ENCODE measurements at regions not wholly inside any gene's neighbourhood (a gene's known extent, or its start where the extent isn't known, plus 50 kb on each side); places are given as distances from the start of the nearest gene placed in this dataset.

DNA sequence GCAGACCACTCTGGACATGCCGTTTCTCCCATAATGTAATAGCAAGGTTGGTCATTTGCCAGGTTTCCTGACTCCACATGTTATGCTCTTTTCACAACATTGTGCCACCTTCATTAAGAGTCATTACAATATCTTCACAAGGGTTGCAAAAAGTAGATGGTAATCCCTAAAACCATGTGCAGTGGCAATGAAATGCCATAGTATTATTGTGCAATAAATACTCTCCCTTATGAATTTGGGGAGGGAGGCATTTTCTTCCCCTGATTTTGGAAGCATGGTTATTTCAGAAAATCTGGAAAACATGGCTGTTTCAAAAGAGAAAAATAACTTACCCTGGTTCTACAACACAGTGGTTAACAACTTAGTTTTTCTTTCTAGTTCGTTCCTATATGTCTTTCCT is 75.1 kb downstream of the BLTP1 start:
- Histone ChIP-seq H3K4me3 (no peak overlapping the region), H3K27ac (no peak overlapping the region)
- DNase-seq (ENCODE audit: low spot score), result no peak
- TF ChIP-seq, protein P1, sequence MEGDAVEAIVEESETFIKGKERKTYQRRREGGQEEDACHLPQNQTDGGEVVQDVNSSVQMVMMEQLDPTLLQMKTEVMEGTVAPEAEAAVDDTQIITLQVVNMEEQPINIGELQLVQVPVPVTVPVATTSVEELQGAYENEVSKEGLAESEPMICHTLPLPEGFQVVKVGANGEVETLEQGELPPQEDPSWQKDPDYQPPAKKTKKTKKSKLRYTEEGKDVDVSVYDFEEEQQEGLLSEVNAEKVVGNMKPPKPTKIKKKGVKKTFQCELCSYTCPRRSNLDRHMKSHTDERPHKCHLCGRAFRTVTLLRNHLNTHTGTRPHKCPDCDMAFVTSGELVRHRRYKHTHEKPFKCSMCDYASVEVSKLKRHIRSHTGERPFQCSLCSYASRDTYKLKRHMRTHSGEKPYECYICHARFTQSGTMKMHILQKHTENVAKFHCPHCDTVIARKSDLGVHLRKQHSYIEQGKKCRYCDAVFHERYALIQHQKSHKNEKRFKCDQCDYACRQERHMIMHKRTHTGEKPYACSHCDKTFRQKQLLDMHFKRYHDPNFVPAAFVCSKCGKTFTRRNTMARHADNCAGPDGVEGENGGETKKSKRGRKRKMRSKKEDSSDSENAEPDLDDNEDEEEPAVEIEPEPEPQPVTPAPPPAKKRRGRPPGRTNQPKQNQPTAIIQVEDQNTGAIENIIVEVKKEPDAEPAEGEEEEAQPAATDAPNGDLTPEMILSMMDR (IDR thresholded peaks at IDR 0.05), result no peak

DNA sequence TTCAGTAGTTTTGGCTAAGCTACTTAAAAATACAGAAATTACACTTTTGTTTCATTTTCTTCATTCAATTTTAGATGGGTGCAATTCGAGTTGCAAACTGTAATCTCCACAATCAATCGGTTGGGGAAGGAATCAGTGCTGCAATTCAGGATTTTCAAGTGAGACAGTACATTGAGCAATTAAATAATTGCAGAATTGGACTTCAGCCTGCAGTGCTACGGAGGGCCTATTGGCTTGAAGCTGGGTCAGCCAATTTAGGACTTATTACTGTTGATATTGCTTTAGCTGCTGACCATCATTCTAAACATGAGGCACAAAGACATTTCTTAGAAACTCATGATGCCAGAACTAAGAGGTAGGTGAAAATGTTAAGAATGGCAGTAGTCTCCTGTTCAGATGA is 77.7 kb downstream of the BLTP1 start:
- Histone ChIP-seq H3K4me3 (no peak overlapping the region), H3K27ac (no peak overlapping the region)
- no peak for DNase-seq (ENCODE audit: low spot score)
- TF ChIP-seq, protein P1 (IDR thresholded peaks at IDR 0.05), result no peak

DNA sequence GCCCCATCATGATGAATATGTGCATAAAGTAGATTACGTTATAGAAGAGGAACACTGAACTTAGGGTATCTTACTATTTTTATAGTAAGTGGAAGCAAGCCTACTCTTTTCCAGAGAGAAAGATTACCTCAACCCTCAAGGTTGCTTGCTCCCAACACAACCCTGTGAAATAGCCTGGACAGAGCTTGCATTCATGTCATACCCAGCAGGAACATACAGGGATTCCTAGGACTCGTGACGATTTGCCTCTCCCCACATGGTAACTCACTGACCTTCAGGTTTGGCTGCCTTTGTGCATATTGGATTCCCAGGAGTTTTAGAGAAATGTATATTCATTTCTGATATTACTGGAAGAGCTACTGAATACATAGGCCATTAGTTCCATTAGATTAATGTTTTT is 80.5 kb downstream of the BLTP1 start:
- H3K27ac ChIP-seq, result no peak overlapping the region
- no peak for DNase-seq (ENCODE audit: low spot score)
- TF ChIP-seq, protein P1 (IDR thresholded peaks at IDR 0.05), result no peak
- H3K4me3 ChIP-seq, result no peak overlapping the region

DNA sequence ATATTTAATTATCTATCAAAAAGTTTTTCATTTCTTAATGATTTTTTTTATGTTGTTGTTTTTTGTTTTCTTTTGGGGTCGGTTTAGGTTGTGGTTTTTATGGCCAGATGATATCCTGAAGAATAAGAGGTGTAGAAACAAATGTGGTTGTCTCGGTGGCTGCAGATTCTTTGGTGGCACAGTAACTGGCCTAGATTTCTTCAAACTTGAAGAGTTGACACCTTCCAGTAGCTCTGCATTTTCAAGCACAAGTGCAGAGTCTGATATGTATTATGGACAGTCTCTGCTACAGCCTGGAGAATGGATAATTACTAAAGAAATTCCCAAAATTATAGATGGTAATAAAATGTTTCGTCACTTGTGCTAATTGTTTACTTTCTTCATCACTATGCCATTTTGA is 82.6 kb downstream of the BLTP1 start:
- no peak overlapping the region for H3K4me3 ChIP-seq
- no peak overlapping the region for H3K27ac ChIP-seq
- TF ChIP-seq, protein P1 (IDR thresholded peaks at IDR 0.05), result no peak
- DNase-seq (ENCODE audit: low spot score), result no peak

DNA sequence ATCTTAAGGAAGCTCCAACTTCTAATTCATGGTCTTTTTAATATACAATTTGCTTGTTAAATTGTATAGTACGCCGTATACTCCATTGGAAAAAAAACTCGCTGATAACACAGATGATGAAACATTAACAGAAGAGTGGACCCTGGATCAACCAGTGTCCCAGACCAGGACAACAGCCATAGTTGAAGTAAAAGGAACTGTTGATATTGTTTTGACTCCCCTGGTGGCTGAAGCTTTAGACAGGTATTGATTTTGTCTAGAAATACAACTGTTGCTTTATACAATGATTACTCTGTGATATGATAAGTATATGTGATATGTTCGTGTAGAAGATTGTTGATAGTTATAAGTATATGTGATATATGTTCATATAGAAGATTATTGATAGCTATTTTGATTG is 91.7 kb downstream of the BLTP1 start:
- Histone ChIP-seq H3K27ac (no peak overlapping the region), H3K4me3 (no peak overlapping the region)
- no peak for DNase-seq (ENCODE audit: low spot score)
- TF ChIP-seq, protein P1 (IDR thresholded peaks at IDR 0.05), result no peak

DNA sequence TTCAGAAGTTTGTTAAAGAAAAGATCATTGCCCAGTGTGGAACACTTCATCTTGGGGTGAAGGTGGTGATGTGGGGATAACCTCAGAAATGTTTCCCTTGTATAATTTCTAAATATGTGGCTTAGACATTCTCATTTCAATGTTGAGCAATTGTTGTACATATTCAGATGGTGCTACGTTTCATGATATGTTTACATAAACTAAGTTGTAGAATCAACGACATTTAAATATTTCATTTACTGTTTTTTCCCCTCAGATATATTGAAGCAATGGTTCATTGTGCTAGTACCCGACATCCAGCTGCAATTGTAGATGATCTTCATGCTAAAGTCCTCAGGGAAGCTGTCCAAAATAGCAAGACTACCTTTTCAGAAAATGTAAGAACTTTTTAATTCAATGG is 92.6 kb downstream of the BLTP1 start:
- TF ChIP-seq, protein P1 (IDR thresholded peaks at IDR 0.05), result no peak
- Histone ChIP-seq H3K27ac (no peak overlapping the region), H3K4me3 (no peak overlapping the region)
- no peak for DNase-seq (ENCODE audit: low spot score)

DNA sequence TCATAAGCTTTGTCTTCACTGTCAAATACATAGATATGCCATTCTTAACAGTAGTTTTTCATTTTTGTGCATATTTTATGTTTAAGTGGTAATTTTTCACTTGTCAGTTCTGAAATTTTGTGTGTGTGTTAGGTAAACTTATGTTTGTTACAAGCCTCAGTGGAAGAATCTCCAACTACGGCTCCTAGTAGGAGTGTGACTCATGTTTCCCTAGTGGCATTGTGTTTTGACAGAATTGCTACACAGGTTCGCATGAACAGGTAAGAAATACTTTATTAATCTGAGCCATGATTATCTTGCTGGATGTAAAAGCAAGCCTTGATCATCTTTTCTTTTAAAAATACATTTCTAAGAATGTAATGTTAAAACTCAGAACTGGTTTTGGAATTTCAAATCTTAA is 94.4 kb downstream of the BLTP1 start:
- no peak for DNase-seq (ENCODE audit: low spot score)
- H3K4me3 ChIP-seq, result no peak overlapping the region
- TF ChIP-seq, protein P1 (IDR thresholded peaks at IDR 0.05), result no peak

More for the DNA sequence above, 94.4 kb downstream of the BLTP1 start:
- no peak overlapping the region for H3K27ac ChIP-seq
